HepG2 (cell line): ENCODE measurements at regions not wholly inside any gene's neighbourhood (a gene's known extent, or its start where the extent isn't known, plus 50 kb on each side); places are given as distances from the start of the nearest gene placed in this dataset.

ENCODE experiments used
- CENPX ChIP-seq: sonication (generic); formaldehyde crosslinking; IDR thresholded peaks from 2 replicates; pipeline ENCODE4 v1.9.0; 2021; ENCODE audit warnings: mild to moderate bottlenecking, missing genetic modification reagents, moderate library complexity
- DBP ChIP-seq: sonication (generic); formaldehyde crosslinking; IDR thresholded peaks from 2 replicates; pipeline ENCODE4 v1.4.0; 2020; ENCODE audit warnings: missing genetic modification reagents; ENCODE audit errors: not compliant biosample characterization
- GTF3A ChIP-seq: sonication (generic); formaldehyde crosslinking; conservative IDR thresholded peaks from 2 replicates; pipeline ENCODE4 v1.4.0; 2020; ENCODE audit warnings: mild to moderate bottlenecking, missing genetic modification reagents
- HNRNPUL1 ChIP-seq: fragments of 200-400 bp; formaldehyde crosslinking; IDR thresholded peaks from 2 replicates; pipeline ENCODE4 v1.6.1; 2017; ENCODE audit warnings: low read depth, mild to moderate bottlenecking, low read length, moderate library complexity
- KDM5A ChIP-seq: fragments of 200-600 bp; sonication (generic); IDR thresholded peaks from 2 replicates; pipeline ENCODE4 v1.7.0; 2018; ENCODE audit warnings: antibody characterized with exemption, mild to moderate bottlenecking, low read length, borderline replicate concordance
- KLF16 ChIP-seq, 2 experiments: sonication (generic) in 1 of 2; formaldehyde crosslinking in 1 of 2; IDR thresholded peaks; 2 replicates each; pipeline versions ENCODE4 v1.6.1 to v1.8.0; 2016 to 2023; ENCODE audit warnings: missing genetic modification reagents in 2 of 2, missing compliant biosample characterization in 1 of 2
- NCOA5 ChIP-seq: sonication (generic); formaldehyde crosslinking; IDR thresholded peaks from 2 replicates; pipeline ENCODE4 v1.4.0; 2020; ENCODE audit warnings: missing genetic modification reagents
- NR2F1 ChIP-seq, 2 experiments: fragments of 450-650 bp in 1 of 2; formaldehyde crosslinking in 1 of 2; IDR thresholded peaks; 2 replicates each; pipeline versions ENCODE4 v1.5.0 to v1.6.1; 2016 to 2020; ENCODE audit warnings: mild to moderate bottlenecking in 1 of 2, missing compliant biosample characterization in 1 of 2, missing genetic modification reagents in 1 of 2, moderate library complexity in 1 of 2
- PCBP1 ChIP-seq: fragments of 200-400 bp; formaldehyde crosslinking; IDR thresholded peaks from 2 replicates; pipeline ENCODE4 v1.6.1; 2017; ENCODE audit warnings: mild to moderate bottlenecking, low read depth, low read length, borderline replicate concordance
- RXRB ChIP-seq: IDR thresholded peaks from 2 replicates; pipeline ENCODE4 v1.6.1; 2016; ENCODE audit warnings: borderline replicate concordance, missing genetic modification reagents, missing compliant biosample characterization
- SAFB2 ChIP-seq: sonication (generic); formaldehyde crosslinking; IDR thresholded peaks from 2 replicates; pipeline ENCODE4 v1.5.1; 2020; ENCODE audit warnings: missing genetic modification reagents, low read depth, mild to moderate bottlenecking, borderline replicate concordance
- TMF1 ChIP-seq: sonication (generic); formaldehyde crosslinking; IDR thresholded peaks from 2 replicates; pipeline ENCODE4 v1.8.1; 2022; ENCODE audit warnings: low read depth, missing genetic modification reagents
- ZBTB26 ChIP-seq: IDR thresholded peaks from 2 replicates; pipeline ENCODE4 v1.6.1; 2016; ENCODE audit warnings: missing compliant biosample characterization, missing genetic modification reagents, borderline replicate concordance
- ZFP82 ChIP-seq: sonication (generic); formaldehyde crosslinking; IDR thresholded peaks from 2 replicates; pipeline ENCODE4 v1.5.1; 2020; ENCODE audit warnings: mild to moderate bottlenecking, missing genetic modification reagents, borderline replicate concordance
- ZNF10 ChIP-seq: sonication (generic); formaldehyde crosslinking; IDR thresholded peaks from 2 replicates; pipeline ENCODE4 v1.4.0; 2020; ENCODE audit warnings: mild to moderate bottlenecking, low read depth, missing genetic modification reagents, borderline replicate concordance
- ZNF326 ChIP-seq: sonication (generic); formaldehyde crosslinking; IDR thresholded peaks from 2 replicates; pipeline ENCODE4 v1.4.0; 2020; ENCODE audit warnings: missing genetic modification reagents, borderline replicate concordance
- ZNF383 ChIP-seq: sonication (generic); formaldehyde crosslinking; IDR thresholded peaks from 2 replicates; pipeline ENCODE4 v1.4.0; 2020; ENCODE audit warnings: missing genetic modification reagents, mild to moderate bottlenecking, borderline replicate concordance
- ZNF547 ChIP-seq: sonication (generic); formaldehyde crosslinking; IDR thresholded peaks from 2 replicates; pipeline ENCODE4 v1.5.1; 2020; ENCODE audit warnings: mild to moderate bottlenecking, missing genetic modification reagents
- ZNF646 ChIP-seq: sonication (generic); formaldehyde crosslinking; IDR thresholded peaks from 2 replicates; pipeline ENCODE4 v1.9.0; 2021; ENCODE audit warnings: mild to moderate bottlenecking, missing genetic modification reagents
- ZNF775 ChIP-seq: sonication (generic); formaldehyde crosslinking; IDR thresholded peaks from 2 replicates; pipeline ENCODE4 v1.4.0; 2020; ENCODE audit warnings: missing genetic modification reagents, mild to moderate bottlenecking, moderate library complexity, borderline replicate concordance
- ZSCAN21 ChIP-seq: sonication (generic); formaldehyde crosslinking; IDR thresholded peaks from 2 replicates; pipeline ENCODE4 v1.8.0; 2022; ENCODE audit warnings: mild to moderate bottlenecking, missing genetic modification reagents, moderate library complexity, borderline replicate concordance

GRCh38 chr6:133034509-133035206 is 206.5 kb upstream of the EYA4 start (continued):
- TF ChIP-seq KLF16 (CRISPR knock-in tag; IDR thresholded peaks at IDR 0.05) (peak in 1 of 2 experiments; percentile 82; a peak in 2 of 4 replicates), ZNF326 (CRISPR knock-in tag) (no peak), GTF3A (no peak), ZNF10 (CRISPR knock-in tag) (no peak), PCBP1 (no peak), HNRNPUL1 (no peak), ZNF775 (CRISPR knock-in tag) (no peak), RXRB (CRISPR knock-in tag) (peak; percentile 86), ZFP82 (CRISPR knock-in tag) (no peak), TMF1 (CRISPR knock-in tag) (no peak), NR2F1 (CRISPR knock-in tag; IDR thresholded peaks at IDR 0.05) (peak in 1 of 2 experiments; percentile 36; a peak in 2 of 4 replicates), ZNF646 (no peak), DBP (no peak), ZNF547 (CRISPR knock-in tag) (no peak), ZNF383 (CRISPR knock-in tag) (no peak), ZBTB26 (CRISPR knock-in tag) (peak; percentile 32; the same call in 1 of the 2 replicates), KDM5A (no peak), ZSCAN21 (no peak), NCOA5 (CRISPR knock-in tag) (no peak), SAFB2 (no peak), CENPX (CRISPR knock-in tag) (no peak)
